ENCODE measurements at regions not wholly inside any gene's neighbourhood (a gene's known extent, or its start where the extent isn't known, plus 50 kb on each side); places are given as distances from the start of the nearest gene placed in this dataset.

GRCh38 chr11:109209572-109209971 lies 212.4 kb upstream of the C11orf87 start:
- Mint-ChIP-seq H3K27me3 (peaks cover 0 to 2% (median 0%) of the 10 kb centered on the region in 5 donors), H3K4me1 (no peaks in the 10 kb centered on the region), H3K9me3 (peaks cover 0 to 23% (median 13%) of the 10 kb centered on the region in 9 donors), H3K36me3 (no peaks in the 10 kb centered on the region), H3K4me3 (no peak overlapping the region), H3K27ac (no peak overlapping the region)
- POLR2A ChIA-PET, result no interaction called here
- ATAC-seq, result no peak
- no peak for DNase-seq

- DNase-seq (no peak), ATAC-seq (no peak)
- no peaks in the 10 kb centered on the region for H3K4me1 Mint-ChIP-seq
- no peak overlapping the region for H3K4me3 Mint-ChIP-seq
- H3K27me3 Mint-ChIP-seq, result peaks cover 0 to 32% (median 6%) of the 10 kb centered on the region in 5 donors
- peaks cover 0 to 9% (median 0%) of the 10 kb centered on the region in 3 donors for H3K36me3 Mint-ChIP-seq
- H3K9me3 Mint-ChIP-seq, result peaks cover 2 to 33% (median 13%) of the 10 kb centered on the region in 9 donors
- no peak overlapping the region for H3K27ac Mint-ChIP-seq
- POLR2A ChIA-PET, result no interaction called here
These were observed 200.8 kb upstream of the C11orf87 start for GRCh38 chr11:109221190-109221589.

DNA sequence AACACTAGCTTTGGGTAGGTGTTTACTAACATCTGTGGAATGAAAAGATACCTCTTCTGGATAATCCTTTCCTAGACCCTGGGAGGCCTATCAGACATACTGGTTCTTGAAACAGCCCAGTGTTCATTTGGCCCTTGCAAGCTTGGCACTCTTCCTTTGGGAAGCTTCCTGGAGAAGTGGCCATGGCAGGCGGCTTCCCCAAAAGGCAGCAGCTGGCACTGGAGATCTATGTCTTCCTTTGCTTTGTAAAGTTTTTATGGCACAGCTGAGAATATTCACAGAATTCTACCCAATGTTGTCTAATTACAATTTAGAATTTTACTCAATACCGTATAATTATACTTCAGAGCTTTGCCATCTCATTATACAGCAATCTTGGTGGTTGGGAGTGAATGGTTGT lies 199.2 kb upstream of the C11orf87 start:
- DNase-seq, result no peak
- Mint-ChIP-seq H3K9me3 (peaks cover 2 to 22% (median 14%) of the 10 kb centered on the region in 9 donors), H3K27me3 (peaks cover 0 to 32% (median 4%) of the 10 kb centered on the region in 5 donors), H3K36me3 (peaks cover 0 to 13% (median 0%) of the 10 kb centered on the region in 3 donors), H3K4me3 (no peak overlapping the region), H3K4me1 (no peaks in the 10 kb centered on the region), H3K27ac (no peak overlapping the region)
- POLR2A ChIA-PET, result no interaction called here
- ATAC-seq, result no peak

- POLR2A ChIA-PET, result no interaction called here
- no peak overlapping the region for H3K4me3 Mint-ChIP-seq
- no peak for ATAC-seq
- H3K27ac Mint-ChIP-seq, result no peak overlapping the region
- peaks cover 0 to 28% (median 4%) of the 10 kb centered on the region in 5 donors for H3K27me3 Mint-ChIP-seq
- H3K9me3 Mint-ChIP-seq, result peaks cover 2 to 22% (median 10%) of the 10 kb centered on the region in 9 donors
- H3K4me1 Mint-ChIP-seq, result no peaks in the 10 kb centered on the region
- no peak for DNase-seq
- H3K36me3 Mint-ChIP-seq, result peaks cover 0 to 13% (median 0%) of the 10 kb centered on the region in 3 donors
These were observed 198.5 kb upstream of the C11orf87 start for GRCh38 chr11:109223451-109223850.

GRCh38 chr11:109229682-109230081 lies 192.3 kb upstream of the C11orf87 start:
- DNase-seq (no peak), ATAC-seq (no peak)
- peaks cover 0 to 8% (median 0%) of the 10 kb centered on the region in 9 donors for H3K9me3 Mint-ChIP-seq
- H3K36me3 Mint-ChIP-seq, result peaks cover 0 to 4% (median 0%) of the 10 kb centered on the region in 3 donors
- H3K4me3 Mint-ChIP-seq, result no peak overlapping the region
- H3K27me3 Mint-ChIP-seq, result no peaks in the 10 kb centered on the region
- H3K27ac Mint-ChIP-seq, result no peak overlapping the region
- POLR2A ChIA-PET, result no interaction called here
- no peaks in the 10 kb centered on the region for H3K4me1 Mint-ChIP-seq

DNA sequence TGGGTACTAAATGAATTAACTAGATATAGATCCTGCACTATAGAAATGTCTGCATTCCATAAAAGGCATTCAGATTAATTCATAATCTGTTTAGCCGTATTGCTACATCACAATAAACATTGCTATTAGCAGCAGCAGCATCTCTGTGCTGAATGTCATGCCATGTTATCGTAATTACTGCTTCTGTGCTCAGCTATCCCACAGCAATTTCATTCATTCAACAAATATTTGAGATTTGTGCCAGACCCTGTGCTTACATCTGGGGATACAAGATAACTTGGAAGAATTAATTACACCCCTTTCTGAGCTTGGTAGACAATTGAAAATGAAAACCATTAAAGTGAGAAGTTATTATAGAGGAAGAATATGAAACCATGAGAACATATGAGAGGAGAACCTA lies 185.8 kb upstream of the C11orf87 start:
- Mint-ChIP-seq H3K36me3 (no peaks in the 10 kb centered on the region), H3K4me3 (no peak overlapping the region), H3K27me3 (peaks cover 0 to 7% (median 0%) of the 10 kb centered on the region in 5 donors), H3K4me1 (no peaks in the 10 kb centered on the region), H3K9me3 (peaks cover 0 to 20% (median 2%) of the 10 kb centered on the region in 9 donors), H3K27ac (no peak overlapping the region)
- ATAC-seq (no peak), DNase-seq (no peak)
- POLR2A ChIA-PET, result no interaction called here

- ATAC-seq (no peak), DNase-seq (no peak)
- Mint-ChIP-seq H3K4me1 (no peaks in the 10 kb centered on the region), H3K9me3 (peaks cover 0 to 20% (median 2%) of the 10 kb centered on the region in 9 donors), H3K36me3 (no peaks in the 10 kb centered on the region), H3K27ac (no peak overlapping the region), H3K4me3 (no peak overlapping the region), H3K27me3 (peaks cover 0 to 7% (median 0%) of the 10 kb centered on the region in 5 donors)
- POLR2A ChIA-PET, result no interaction called here
These were observed 185.3 kb upstream of the C11orf87 start for GRCh38 chr11:109236696-109237095.

DNA sequence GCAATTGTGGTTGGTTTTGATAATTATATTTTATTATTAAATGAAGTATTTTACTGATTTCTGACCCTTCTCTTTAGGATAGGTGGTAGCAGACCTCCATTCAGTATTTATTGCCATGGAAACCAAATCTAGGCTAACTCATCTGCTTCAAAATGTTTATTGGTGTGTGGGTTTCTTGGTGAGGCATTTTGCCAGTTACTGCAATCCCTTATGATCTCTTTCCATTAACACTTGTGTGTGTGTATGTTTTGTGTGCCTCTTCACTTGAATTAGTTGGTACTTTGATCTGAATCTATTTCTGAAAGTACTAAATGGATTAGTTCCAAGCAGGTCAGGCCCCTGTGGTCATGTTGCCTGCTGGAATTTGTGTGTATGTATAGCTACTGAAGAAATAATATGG lies 184.4 kb upstream of the C11orf87 start:
- ATAC-seq, result no peak
- H3K9me3 Mint-ChIP-seq, result peaks cover 0 to 20% (median 2%) of the 10 kb centered on the region in 9 donors
- H3K27me3 Mint-ChIP-seq, result peaks cover 0 to 11% (median 0%) of the 10 kb centered on the region in 5 donors
- H3K4me3 Mint-ChIP-seq, result no peak overlapping the region
- DNase-seq, result no peak
- H3K4me1 Mint-ChIP-seq, result no peaks in the 10 kb centered on the region
- H3K36me3 Mint-ChIP-seq, result no peaks in the 10 kb centered on the region
- POLR2A ChIA-PET, result no interaction called here
- no peak overlapping the region for H3K27ac Mint-ChIP-seq

- DNase-seq, result no peak
- Mint-ChIP-seq H3K4me3 (no peak overlapping the region), H3K27ac (no peak overlapping the region), H3K9me3 (peaks cover 0 to 24% (median 2%) of the 10 kb centered on the region in 9 donors), H3K4me1 (no peaks in the 10 kb centered on the region), H3K36me3 (no peaks in the 10 kb centered on the region), H3K27me3 (peaks cover 0 to 8% (median 0%) of the 10 kb centered on the region in 5 donors)
- POLR2A ChIA-PET, result no interaction called here
- no peak for ATAC-seq
These were observed 179.9 kb upstream of the C11orf87 start for GRCh38 chr11:109241988-109242536.

DNA sequence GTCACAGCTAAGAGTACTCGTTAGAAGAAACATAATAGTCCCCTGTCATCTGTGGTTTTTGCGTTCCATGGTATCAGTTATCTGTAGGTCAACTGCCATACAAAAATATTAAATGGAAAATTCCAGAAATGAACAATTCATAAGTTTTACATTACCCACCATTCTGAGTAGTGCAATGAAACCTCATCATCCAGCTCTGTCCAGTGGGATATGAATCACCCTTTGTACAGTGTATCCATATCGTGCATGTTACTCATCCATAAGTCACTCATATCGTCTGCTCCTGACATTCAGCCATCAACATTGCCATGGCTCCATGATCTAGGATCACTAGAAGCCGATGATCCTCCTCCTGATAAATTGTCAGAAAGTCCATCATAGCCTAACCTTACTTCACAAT lies 174.9 kb upstream of the C11orf87 start:
- ATAC-seq, result no peak
- Mint-ChIP-seq H3K27me3 (peaks cover 0 to under 1% (median 0%) of the 10 kb centered on the region in 5 donors), H3K36me3 (no peaks in the 10 kb centered on the region), H3K27ac (no peak overlapping the region), H3K9me3 (peaks cover 0 to 8% (median 0%) of the 10 kb centered on the region in 9 donors), H3K4me1 (no peaks in the 10 kb centered on the region), H3K4me3 (no peak overlapping the region)
- DNase-seq, result no peak
- POLR2A ChIA-PET, result no interaction called here

DNA sequence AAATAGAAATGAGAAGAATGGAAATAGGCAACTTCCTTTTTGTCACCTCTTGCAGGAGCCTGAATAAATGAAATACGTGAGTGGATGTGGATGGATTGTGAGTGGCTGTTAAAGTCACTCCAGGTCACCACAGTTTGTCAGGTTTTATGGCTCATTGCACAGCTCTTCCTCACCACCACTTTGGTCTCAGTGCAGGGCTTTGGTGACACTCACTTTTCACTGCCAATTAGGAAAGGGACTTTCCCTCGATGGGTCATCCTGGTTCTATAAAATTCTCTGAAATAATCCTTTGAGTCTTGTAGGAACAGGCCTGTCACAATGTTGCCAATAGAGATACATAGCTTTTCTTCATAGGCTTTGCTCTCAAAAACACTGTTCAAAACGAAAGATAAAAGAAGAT lies 172.4 kb upstream of the C11orf87 start:
- POLR2A ChIA-PET, result no interaction called here
- no peak overlapping the region for H3K4me3 Mint-ChIP-seq
- H3K27me3 Mint-ChIP-seq, result no peaks in the 10 kb centered on the region
- no peaks in the 10 kb centered on the region for H3K4me1 Mint-ChIP-seq
- DNase-seq (no peak), ATAC-seq (no peak)
- H3K9me3 Mint-ChIP-seq, result peaks cover 0 to 21% (median 4%) of the 10 kb centered on the region in 9 donors
- no peak overlapping the region for H3K27ac Mint-ChIP-seq
- H3K36me3 Mint-ChIP-seq, result no peaks in the 10 kb centered on the region

DNA sequence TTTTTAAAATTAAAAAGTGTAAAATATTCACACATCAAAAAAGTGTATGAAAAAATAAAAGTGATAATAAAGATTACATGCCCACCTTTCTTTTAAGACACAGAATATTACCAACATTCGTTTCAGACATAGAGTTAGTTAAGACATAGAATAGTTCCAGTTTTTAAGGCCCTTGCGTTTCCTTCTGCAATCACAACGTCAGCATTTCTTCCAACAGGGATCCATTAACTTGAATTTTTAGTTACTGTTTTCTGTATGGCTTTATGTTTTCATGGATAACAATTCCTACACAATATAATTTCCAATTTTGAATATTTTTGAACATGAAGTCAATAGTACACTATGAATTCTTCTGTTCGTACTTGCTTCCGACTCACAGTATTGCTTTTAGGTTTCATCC lies 170.8 kb upstream of the C11orf87 start:
- ATAC-seq (no peak), DNase-seq (no peak)
- Mint-ChIP-seq H3K36me3 (no peaks in the 10 kb centered on the region), H3K4me3 (no peak overlapping the region), H3K27ac (no peak overlapping the region), H3K9me3 (peaks cover 0 to 21% (median 6%) of the 10 kb centered on the region in 9 donors), H3K27me3 (no peaks in the 10 kb centered on the region), H3K4me1 (no peaks in the 10 kb centered on the region)
- POLR2A ChIA-PET, result no interaction called here

DNA sequence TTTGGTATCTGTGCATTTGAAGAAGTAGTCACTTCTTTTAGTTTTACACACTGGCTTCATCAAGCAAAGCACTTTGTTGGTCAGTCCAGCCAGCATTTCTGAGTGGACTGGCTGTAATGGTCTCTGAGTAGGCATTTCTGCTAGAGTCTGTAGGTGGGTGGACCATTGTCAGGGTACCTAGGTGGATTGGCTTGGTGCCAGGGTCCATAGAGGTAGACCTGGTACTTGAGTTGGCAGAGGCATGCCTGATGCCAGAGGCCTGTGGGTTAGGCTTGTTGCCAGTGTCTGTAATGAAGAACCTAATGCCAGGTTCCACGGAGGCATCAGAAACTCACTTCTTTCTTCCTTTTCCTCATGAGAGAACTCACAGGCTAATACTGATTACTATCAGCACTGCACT lies 157.9 kb upstream of the C11orf87 start:
- H3K4me3 Mint-ChIP-seq, result no peak overlapping the region
- peaks cover 0 to 2% (median 0%) of the 10 kb centered on the region in 5 donors for H3K27me3 Mint-ChIP-seq
- no peak for ATAC-seq
- no peak overlapping the region for H3K27ac Mint-ChIP-seq
- H3K4me1 Mint-ChIP-seq, result no peaks in the 10 kb centered on the region
- peaks cover 14 to 39% (median 25%) of the 10 kb centered on the region in 9 donors for H3K9me3 Mint-ChIP-seq
- H3K36me3 Mint-ChIP-seq, result peaks cover 0 to 13% (median 5%) of the 10 kb centered on the region in 3 donors
- POLR2A ChIA-PET, result no interaction called here
- DNase-seq, result no peak
